ENCODE measurements at regions not wholly inside any gene's neighbourhood (a gene's known extent, or its start where the extent isn't known, plus 50 kb on each side); places are given as distances from the start of the nearest gene placed in this dataset.
"Not testable (repeated sequence)": the region's sequence is repeated elsewhere in the genome, so short reads cannot be mapped to it uniquely, and the experiment has no call there.

GRCh38 chr6:16932920-16933319 lies 168.9 kb upstream of the STMND1 start:
- no peak overlapping the region for H3K27ac ChIP-seq
- TF ChIP-seq, protein P1, sequence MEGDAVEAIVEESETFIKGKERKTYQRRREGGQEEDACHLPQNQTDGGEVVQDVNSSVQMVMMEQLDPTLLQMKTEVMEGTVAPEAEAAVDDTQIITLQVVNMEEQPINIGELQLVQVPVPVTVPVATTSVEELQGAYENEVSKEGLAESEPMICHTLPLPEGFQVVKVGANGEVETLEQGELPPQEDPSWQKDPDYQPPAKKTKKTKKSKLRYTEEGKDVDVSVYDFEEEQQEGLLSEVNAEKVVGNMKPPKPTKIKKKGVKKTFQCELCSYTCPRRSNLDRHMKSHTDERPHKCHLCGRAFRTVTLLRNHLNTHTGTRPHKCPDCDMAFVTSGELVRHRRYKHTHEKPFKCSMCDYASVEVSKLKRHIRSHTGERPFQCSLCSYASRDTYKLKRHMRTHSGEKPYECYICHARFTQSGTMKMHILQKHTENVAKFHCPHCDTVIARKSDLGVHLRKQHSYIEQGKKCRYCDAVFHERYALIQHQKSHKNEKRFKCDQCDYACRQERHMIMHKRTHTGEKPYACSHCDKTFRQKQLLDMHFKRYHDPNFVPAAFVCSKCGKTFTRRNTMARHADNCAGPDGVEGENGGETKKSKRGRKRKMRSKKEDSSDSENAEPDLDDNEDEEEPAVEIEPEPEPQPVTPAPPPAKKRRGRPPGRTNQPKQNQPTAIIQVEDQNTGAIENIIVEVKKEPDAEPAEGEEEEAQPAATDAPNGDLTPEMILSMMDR (conservative IDR thresholded peaks at IDR 0.05): no peak

DNA sequence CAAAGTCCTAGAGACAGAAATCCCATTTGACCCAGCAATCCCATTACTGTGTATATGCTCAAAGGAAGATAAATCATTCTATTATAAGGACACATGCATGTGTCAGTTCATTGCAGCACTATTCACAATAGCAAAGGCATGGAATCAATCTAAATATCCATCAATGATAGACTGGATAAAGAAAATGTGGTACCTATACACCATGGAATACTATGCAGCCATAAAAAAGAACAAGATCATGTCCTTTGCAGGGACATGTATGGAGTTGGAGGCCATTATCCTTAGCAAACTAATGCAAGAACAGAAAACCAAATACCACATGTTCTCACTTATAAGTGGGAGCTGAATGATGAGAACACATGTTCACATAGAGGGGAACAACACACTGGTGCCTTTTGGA lies 169.8 kb upstream of the ATXN1 start:
- H3K27ac ChIP-seq: not testable (repeated sequence)

- no peak overlapping the region for H3K27ac ChIP-seq
- TF ChIP-seq, protein P1 (conservative IDR thresholded peaks at IDR 0.05): no peak
These were observed 169.2 kb upstream of the ATXN1 start for GRCh38 chr6:16930432-16930831.

- TF ChIP-seq, protein P1 (conservative IDR thresholded peaks at IDR 0.05): no peak
- no peak overlapping the region for H3K27ac ChIP-seq
These were observed 168.5 kb upstream of the ATXN1 start for GRCh38 chr6:16929809-16930208.

DNA sequence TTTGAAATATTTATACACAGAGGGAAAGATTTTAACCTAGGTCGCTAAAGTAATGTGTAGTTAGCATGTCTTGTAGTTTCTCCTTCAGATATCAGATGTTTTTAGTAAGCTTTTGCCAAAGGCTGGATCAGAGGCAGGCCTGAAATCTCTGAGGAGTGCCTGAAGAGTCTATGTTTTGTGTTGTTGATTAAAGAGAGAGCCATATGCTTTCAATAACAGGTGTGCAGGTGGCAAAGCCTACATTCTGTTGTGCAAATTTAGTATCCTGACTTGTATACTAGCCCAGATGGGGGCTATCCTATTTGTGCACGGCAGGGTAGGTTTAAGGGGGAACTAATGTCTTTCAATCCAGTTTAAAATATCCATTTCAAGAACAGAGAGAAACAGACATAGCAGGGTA lies 167.1 kb upstream of the ATXN1 start:
- no peak overlapping the region for H3K27ac ChIP-seq
- TF ChIP-seq, protein P1 (conservative IDR thresholded peaks at IDR 0.05): no peak

DNA sequence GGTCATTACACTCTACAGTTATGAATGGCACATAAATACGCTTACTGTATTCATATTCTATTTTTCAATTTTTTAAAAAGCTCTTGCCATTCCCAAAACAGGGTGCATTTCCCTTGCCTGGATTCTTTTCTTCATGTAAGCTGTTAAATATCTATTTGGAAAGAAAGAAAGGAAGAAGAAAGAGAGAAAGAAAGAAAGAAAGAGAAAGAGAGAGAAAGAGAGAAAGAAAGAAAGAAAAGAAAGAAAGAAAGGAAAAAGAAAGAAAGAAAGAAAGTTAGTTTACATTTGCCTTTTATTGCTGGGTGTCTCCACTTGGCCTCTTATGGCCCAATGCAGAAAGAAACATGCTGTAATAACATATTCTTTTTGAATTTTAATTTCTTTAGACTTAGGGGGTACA lies 165.9 kb upstream of the ATXN1 start:
- H3K27ac ChIP-seq: no peak overlapping the region
- TF ChIP-seq, protein P1 (conservative IDR thresholded peaks at IDR 0.05): no peak

GRCh38 chr6:16925461-16925860 lies 164.2 kb upstream of the ATXN1 start:
- TF ChIP-seq, protein P1 (conservative IDR thresholded peaks at IDR 0.05): no peak
- no peak overlapping the region for H3K27ac ChIP-seq

DNA sequence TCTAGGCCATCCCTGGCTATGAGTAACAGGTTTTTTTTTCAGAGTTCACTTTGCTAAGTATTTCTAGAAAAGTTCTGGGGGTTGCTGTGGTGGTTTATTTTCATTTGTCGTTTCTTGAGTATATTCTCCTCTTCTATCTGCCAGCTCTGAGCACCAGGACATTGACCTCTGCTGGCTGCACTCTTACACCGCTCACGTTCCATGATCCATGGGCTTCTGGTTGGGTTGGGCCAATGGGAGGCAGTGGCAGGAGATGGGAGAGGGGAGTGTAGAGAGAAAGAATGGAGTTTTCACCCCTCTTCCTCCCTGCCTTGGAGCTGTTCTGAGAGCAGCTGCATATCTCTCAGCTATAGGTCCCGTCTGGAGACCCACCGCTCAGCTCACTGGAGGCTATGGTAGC lies 161.0 kb upstream of the ATXN1 start:
- H3K27ac ChIP-seq: no peak overlapping the region
- TF ChIP-seq, protein P1 (conservative IDR thresholded peaks at IDR 0.05): no peak

All from VCaP (cell line).